ENCODE measurements at regions not wholly inside any gene's neighbourhood (a gene's known extent, or its start where the extent isn't known, plus 50 kb on each side); places are given as distances from the start of the nearest gene placed in this dataset.

DNA sequence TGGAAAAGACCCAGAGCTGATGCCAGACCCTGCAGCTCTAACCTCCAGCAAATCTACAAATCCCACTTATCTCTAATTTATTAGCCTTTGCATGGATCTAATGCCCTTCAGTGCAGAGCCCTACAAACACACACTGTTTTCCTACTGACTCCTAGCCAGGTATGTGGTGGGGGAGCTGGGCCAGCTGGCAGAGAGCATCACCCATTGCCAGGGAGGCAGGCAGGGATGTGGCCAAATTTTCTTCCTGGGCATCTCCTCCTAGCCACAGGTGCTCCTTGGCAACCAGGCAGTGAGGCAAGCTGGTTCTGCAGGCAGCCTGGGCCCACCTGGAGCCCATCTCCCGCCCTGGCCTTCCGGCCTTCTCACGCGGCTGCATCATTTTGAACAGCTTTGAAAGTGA lies 55.9 kb upstream of the EMX2 start:
- Mint-ChIP-seq H3K4me3 (no peak overlapping the region), H3K9me3 (no peaks in the 10 kb centered on the region), H3K4me1 (no peaks in the 10 kb centered on the region; the same call in 2 of the 3 replicates), H3K27ac (no peak overlapping the region), H3K27me3 (ENCODE audit: insufficient read depth, low read depth, poor library complexity) (peaks cover 9% of the 10 kb centered on the region), H3K36me3 (ENCODE audit: low read depth) (no peaks in the 10 kb centered on the region)
- no peaks in the 10 kb centered on the region for H3K27me3 ChIP-seq (ENCODE audit: insufficient read depth)
- no peak overlapping the region for H2AFZ ChIP-seq
- no peak overlapping the region for H3K27ac ChIP-seq (ENCODE audit: low read depth)
- no peak for DNase-seq (ENCODE audit: low spot score)
- H3K4me3 ChIP-seq, result no peak overlapping the region
- H3K9me2 ChIP-seq (ENCODE audit: insufficient read depth), result no peaks in the 10 kb centered on the region
- no peak for ATAC-seq
- no peak for TF ChIP-seq EZH2phosphoT487 (IDR thresholded peaks at IDR 0.05; ENCODE audit: unreplicated experiment)
- TF ChIP-seq ZNF114 (CRISPR knock-in tag; IDR thresholded peaks at IDR 0.05), result no peak
- TF ChIP-seq, protein P1, sequence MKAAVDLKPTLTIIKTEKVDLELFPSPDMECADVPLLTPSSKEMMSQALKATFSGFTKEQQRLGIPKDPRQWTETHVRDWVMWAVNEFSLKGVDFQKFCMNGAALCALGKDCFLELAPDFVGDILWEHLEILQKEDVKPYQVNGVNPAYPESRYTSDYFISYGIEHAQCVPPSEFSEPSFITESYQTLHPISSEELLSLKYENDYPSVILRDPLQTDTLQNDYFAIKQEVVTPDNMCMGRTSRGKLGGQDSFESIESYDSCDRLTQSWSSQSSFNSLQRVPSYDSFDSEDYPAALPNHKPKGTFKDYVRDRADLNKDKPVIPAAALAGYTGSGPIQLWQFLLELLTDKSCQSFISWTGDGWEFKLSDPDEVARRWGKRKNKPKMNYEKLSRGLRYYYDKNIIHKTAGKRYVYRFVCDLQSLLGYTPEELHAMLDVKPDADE (IDR thresholded peaks at IDR 0.05), result no peak
- no peak for TF ChIP-seq NANOG (IDR thresholded peaks at IDR 0.05; ENCODE audit: borderline replicate concordance)
- no peak overlapping the region for H3K4me2 ChIP-seq
- no peaks in the 10 kb centered on the region for H3F3A ChIP-seq (replicated peaks; ENCODE audit: low read depth)
- H3K36me3 ChIP-seq (ENCODE audit: insufficient read depth), result no peaks in the 10 kb centered on the region
- H4K20me1 ChIP-seq (replicated peaks; ENCODE audit: insufficient read depth), result no peaks in the 10 kb centered on the region
- no peaks in the 10 kb centered on the region for H3K4me1 ChIP-seq (ENCODE audit: insufficient read depth)
- H3K79me2 ChIP-seq (replicated peaks; ENCODE audit: insufficient read depth), result no peaks in the 10 kb centered on the region

DNA sequence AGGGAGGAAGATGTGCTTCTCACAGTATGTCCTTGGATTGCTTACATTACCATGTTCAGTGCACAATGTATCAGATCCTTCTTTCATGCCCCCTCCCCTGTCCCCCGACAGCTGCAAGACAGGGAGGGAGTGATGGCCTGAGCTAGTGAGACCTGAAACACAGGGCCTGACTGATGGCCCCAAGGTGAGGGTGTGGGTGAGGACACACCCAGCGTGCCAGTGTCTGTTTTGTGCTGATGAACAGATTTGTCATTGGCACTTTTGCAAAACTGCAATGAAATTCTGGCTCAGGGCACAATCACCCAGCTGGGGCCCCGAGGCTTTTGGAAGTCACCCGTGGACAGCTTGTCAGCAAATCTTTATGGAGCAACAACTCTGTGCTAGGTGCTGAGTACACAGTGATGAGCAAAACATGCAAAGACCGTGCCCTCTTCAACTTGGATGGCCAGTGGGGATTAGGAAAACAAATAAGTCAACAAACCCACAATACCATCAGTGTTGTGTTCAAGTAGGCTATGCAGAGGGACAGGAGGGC lies 59.4 kb upstream of the EMX2 start:
- Histone ChIP-seq H3K4me3 (no peak overlapping the region), H3K36me3 (ENCODE audit: insufficient read depth) (no peaks in the 10 kb centered on the region), H3K27me3 (ENCODE audit: insufficient read depth) (no peaks in the 10 kb centered on the region), H3K9me2 (ENCODE audit: insufficient read depth) (no peaks in the 10 kb centered on the region), H3F3A (replicated peaks; ENCODE audit: low read depth) (no peaks in the 10 kb centered on the region), H2AFZ (no peak overlapping the region), H3K27ac (ENCODE audit: low read depth) (no peak overlapping the region), H3K79me2 (replicated peaks; ENCODE audit: insufficient read depth) (no peaks in the 10 kb centered on the region), H4K20me1 (replicated peaks; ENCODE audit: insufficient read depth) (no peaks in the 10 kb centered on the region), H3K4me2 (no peak overlapping the region), H3K4me1 (ENCODE audit: insufficient read depth) (no peaks in the 10 kb centered on the region)
- DNase-seq (ENCODE audit: low spot score) (no peak), ATAC-seq (no peak)
- Mint-ChIP-seq H3K27ac (no peak overlapping the region), H3K36me3 (ENCODE audit: low read depth) (no peaks in the 10 kb centered on the region), H3K9me3 (no peaks in the 10 kb centered on the region), H3K4me1 (no peaks in the 10 kb centered on the region), H3K4me3 (no peak overlapping the region), H3K27me3 (ENCODE audit: insufficient read depth, low read depth, poor library complexity) (peaks cover 8% of the 10 kb centered on the region)
- TF ChIP-seq, protein P2, sequence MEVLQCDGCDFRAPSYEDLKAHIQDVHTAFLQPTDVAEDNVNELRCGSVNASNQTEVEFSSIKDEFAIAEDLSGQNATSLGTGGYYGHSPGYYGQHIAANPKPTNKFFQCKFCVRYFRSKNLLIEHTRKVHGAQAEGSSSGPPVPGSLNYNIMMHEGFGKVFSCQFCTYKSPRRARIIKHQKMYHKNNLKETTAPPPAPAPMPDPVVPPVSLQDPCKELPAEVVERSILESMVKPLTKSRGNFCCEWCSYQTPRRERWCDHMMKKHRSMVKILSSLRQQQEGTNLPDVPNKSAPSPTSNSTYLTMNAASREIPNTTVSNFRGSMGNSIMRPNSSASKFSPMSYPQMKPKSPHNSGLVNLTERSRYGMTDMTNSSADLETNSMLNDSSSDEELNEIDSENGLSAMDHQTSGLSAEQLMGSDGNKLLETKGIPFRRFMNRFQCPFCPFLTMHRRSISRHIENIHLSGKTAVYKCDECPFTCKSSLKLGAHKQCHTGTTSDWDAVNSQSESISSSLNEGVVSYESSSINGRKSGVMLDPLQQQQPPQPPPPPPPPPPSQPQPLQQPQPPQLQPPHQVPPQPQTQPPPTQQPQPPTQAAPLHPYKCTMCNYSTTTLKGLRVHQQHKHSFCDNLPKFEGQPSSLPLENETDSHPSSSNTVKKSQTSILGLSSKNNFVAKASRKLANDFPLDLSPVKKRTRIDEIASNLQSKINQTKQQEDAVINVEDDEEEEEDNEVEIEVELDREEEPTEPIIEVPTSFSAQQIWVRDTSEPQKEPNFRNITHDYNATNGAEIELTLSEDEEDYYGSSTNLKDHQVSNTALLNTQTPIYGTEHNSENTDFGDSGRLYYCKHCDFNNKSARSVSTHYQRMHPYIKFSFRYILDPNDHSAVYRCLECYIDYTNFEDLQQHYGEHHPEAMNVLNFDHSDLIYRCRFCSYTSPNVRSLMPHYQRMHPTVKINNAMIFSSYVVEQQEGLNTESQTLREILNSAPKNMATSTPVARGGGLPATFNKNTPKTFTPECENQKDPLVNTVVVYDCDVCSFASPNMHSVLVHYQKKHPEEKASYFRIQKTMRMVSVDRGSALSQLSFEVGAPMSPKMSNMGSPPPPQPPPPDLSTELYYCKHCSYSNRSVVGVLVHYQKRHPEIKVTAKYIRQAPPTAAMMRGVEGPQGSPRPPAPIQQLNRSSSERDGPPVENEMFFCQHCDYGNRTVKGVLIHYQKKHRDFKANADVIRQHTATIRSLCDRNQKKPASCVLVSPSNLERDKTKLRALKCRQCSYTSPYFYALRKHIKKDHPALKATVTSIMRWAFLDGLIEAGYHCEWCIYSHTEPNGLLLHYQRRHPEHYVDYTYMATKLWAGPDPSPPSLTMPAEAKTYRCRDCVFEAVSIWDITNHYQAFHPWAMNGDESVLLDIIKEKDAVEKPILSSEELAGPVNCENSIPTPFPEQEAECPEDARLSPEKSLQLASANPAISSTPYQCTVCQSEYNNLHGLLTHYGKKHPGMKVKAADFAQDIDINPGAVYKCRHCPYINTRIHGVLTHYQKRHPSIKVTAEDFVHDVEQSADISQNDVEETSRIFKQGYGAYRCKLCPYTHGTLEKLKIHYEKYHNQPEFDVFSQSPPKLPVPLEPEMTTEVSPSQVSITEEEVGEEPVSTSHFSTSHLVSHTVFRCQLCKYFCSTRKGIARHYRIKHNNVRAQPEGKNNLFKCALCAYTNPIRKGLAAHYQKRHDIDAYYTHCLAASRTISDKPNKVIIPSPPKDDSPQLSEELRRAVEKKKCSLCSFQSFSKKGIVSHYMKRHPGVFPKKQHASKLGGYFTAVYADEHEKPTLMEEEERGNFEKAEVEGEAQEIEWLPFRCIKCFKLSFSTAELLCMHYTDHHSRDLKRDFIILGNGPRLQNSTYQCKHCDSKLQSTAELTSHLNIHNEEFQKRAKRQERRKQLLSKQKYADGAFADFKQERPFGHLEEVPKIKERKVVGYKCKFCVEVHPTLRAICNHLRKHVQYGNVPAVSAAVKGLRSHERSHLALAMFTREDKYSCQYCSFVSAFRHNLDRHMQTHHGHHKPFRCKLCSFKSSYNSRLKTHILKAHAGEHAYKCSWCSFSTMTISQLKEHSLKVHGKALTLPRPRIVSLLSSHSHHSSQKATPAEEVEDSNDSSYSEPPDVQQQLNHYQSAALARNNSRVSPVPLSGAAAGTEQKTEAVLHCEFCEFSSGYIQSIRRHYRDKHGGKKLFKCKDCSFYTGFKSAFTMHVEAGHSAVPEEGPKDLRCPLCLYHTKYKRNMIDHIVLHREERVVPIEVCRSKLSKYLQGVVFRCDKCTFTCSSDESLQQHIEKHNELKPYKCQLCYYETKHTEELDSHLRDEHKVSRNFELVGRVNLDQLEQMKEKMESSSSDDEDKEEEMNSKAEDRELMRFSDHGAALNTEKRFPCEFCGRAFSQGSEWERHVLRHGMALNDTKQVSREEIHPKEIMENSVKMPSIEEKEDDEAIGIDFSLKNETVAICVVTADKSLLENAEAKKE (CRISPR knock-in tag; IDR thresholded peaks at IDR 0.05), result no peak
- no peak for TF ChIP-seq NANOG (IDR thresholded peaks at IDR 0.05; ENCODE audit: borderline replicate concordance)
- TF ChIP-seq, protein P1 (IDR thresholded peaks at IDR 0.05), result no peak
- TF ChIP-seq POLR2AphosphoS5 (IDR thresholded peaks at IDR 0.05; ENCODE audit: low read depth), result no peak
- TF ChIP-seq ZNF331 (CRISPR knock-in tag; IDR thresholded peaks at IDR 0.05; ENCODE audit: low read depth), result no peak
- TF ChIP-seq, protein P3, sequence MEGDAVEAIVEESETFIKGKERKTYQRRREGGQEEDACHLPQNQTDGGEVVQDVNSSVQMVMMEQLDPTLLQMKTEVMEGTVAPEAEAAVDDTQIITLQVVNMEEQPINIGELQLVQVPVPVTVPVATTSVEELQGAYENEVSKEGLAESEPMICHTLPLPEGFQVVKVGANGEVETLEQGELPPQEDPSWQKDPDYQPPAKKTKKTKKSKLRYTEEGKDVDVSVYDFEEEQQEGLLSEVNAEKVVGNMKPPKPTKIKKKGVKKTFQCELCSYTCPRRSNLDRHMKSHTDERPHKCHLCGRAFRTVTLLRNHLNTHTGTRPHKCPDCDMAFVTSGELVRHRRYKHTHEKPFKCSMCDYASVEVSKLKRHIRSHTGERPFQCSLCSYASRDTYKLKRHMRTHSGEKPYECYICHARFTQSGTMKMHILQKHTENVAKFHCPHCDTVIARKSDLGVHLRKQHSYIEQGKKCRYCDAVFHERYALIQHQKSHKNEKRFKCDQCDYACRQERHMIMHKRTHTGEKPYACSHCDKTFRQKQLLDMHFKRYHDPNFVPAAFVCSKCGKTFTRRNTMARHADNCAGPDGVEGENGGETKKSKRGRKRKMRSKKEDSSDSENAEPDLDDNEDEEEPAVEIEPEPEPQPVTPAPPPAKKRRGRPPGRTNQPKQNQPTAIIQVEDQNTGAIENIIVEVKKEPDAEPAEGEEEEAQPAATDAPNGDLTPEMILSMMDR (conservative IDR thresholded peaks at IDR 0.05; ENCODE audit: low read depth in 2 of 2), result no peak
